Fibroblast of pulmonary artery (primary cell): ENCODE measurements at regions not wholly inside any gene's neighbourhood (a gene's known extent, or its start where the extent isn't known, plus 50 kb on each side); places are given as distances from the start of the nearest gene placed in this dataset.

Experiments
- DNase-seq: peaks from one replicate; pipeline ENCODE4 v3.0.0-alpha.2; 2010; ENCODE audit warnings: low read depth
- H3K4me3 ChIP-seq: replicated peaks from 2 replicates; pipeline ENCODE4 v1.5.1; 2011; ENCODE audit warnings: low read depth, mild to moderate bottlenecking, control low read depth, low read length, moderate library complexity
- TF ChIP-seq, protein P1 (sequence below): IDR thresholded peaks from 2 replicates; pipeline ENCODE4 v1.5.1; 2011; ENCODE audit warnings: mild to moderate bottlenecking, control low read depth, low read length, inconsistent platforms; ENCODE audit errors: missing control alignments

- peak; percentile 44 for DNase-seq
- TF ChIP-seq, protein P1, sequence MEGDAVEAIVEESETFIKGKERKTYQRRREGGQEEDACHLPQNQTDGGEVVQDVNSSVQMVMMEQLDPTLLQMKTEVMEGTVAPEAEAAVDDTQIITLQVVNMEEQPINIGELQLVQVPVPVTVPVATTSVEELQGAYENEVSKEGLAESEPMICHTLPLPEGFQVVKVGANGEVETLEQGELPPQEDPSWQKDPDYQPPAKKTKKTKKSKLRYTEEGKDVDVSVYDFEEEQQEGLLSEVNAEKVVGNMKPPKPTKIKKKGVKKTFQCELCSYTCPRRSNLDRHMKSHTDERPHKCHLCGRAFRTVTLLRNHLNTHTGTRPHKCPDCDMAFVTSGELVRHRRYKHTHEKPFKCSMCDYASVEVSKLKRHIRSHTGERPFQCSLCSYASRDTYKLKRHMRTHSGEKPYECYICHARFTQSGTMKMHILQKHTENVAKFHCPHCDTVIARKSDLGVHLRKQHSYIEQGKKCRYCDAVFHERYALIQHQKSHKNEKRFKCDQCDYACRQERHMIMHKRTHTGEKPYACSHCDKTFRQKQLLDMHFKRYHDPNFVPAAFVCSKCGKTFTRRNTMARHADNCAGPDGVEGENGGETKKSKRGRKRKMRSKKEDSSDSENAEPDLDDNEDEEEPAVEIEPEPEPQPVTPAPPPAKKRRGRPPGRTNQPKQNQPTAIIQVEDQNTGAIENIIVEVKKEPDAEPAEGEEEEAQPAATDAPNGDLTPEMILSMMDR, result peak; percentile 50
- H3K4me3 ChIP-seq, result no peak overlapping the region
These were observed 96.4 kb upstream of the SHISA6 start for GRCh38 chr17:11144358-11145233.

DNA sequence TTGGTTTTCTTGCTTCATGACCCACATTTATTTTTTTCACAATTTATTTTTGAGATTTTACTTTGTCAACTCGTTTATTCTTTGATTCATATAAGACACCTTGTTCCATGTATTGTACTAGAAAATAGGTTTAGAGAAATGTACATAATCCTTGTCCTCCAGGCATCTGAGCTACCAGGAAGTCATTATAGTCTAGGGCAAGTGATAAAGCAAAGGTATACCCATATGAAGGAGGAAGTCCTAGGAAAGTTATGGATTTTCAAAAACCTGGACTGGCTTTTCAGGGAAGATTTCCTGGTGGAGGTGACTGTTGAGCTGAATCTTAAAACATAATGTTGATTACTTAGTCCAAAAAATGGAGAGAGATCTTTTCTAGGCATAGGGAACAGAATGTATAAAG is 98.8 kb upstream of the SHISA6 start:
- TF ChIP-seq, protein P1, result no peak
- no peak for DNase-seq
- H3K4me3 ChIP-seq, result no peak overlapping the region

- TF ChIP-seq, protein P1, result no peak
- no peak for DNase-seq
- H3K4me3 ChIP-seq, result no peak overlapping the region
These were observed 100.5 kb upstream of the SHISA6 start for GRCh38 chr17:11140501-11140900.

DNA sequence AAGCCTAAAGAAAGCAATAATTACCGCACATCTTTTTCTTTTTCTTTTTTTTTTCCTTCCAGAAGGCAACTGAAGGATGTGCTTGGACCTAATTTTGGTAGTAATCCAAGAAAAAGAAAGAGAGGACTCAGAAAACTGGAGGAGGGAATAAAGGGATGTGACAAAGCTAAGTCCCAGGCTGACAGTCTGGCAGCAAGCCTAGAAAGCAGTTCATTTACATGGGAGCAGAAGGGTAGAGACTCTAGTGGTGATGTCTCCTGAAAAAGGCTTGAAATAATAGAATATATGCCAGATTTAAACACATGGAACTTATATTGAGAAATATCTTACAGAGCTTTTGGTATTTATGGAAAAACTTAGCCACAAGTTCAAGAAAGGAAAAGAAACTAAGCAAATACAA is 101.0 kb upstream of the SHISA6 start:
- TF ChIP-seq, protein P1, result no peak
- H3K4me3 ChIP-seq, result no peak overlapping the region
- no peak for DNase-seq

- no peak overlapping the region for H3K4me3 ChIP-seq
- TF ChIP-seq, protein P1, result no peak
- DNase-seq, result no peak
These were observed 103.0 kb upstream of the SHISA6 start for GRCh38 chr17:11138023-11138422.

DNA sequence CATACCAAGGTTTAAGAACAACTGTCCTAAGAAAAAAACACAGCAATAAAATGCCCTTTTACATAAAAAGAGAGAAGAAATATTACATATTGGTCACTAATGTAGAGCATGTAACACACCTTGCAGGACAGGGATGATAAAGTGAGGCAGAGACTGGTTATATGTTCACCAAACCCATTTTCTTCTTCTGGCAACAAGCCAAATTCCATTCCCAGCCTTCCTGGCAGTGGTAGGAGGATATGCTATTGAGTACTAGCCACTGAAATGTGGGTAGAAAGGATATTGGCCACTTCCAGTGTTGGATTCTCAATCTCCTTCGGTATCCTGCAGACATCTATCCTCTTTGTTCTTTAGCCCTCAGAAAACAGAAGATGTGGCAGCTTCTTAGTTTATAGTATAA is 105.2 kb upstream of the SHISA6 start:
- no peak for DNase-seq
- H3K4me3 ChIP-seq, result no peak overlapping the region
- TF ChIP-seq, protein P1, result no peak

DNA sequence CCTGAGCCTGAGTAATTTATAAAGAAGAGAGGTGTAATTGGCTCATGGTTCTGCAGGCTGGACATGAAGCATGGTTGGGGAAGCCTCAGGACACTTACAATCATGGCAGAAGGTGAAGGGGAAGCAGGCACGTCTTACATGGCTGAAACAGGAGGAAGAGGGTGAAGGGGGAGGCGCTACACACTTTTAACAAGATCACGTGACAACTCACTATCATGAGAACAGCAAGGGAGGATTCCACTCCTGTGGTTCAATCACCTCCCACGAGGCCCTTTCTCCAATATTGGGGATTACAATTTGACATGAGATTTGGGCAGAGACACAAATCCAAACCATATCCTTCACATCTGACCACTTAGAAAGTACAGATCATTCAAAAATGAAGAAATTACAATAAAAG is 110.6 kb upstream of the SHISA6 start:
- no peak overlapping the region for H3K4me3 ChIP-seq
- TF ChIP-seq, protein P1, result no peak
- no peak for DNase-seq
